SHP77 (cell line): ENCODE measurements at regions not wholly inside any gene's neighbourhood (a gene's known extent, or its start where the extent isn't known, plus 50 kb on each side); places are given as distances from the start of the nearest gene placed in this dataset.

Source experiments
- DNase-seq, 2 experiments: peaks; one replicate each; lab custom pipeline; 2025; lab: John Stamatoyannopoulos, UW

DNA sequence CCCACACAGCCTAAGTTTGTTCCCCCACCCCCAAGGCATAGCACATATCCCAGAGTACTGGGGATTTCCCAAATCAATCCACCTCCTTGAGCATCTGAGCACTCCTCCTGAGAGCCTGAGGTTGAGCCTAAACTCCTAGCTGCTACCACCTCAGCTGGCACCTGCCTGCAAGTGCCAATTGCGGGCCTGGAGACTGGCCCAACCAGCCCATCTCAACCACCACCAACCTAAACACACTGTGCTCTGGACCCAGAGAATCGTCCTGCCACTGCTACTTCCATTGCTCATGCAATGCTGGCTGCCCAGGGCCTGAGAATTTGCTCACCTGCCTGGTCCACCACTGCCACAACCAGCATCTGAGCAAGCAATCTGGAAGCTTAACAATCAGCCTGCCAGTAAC lies 177.1 kb downstream of the FGF13 start:
- DNase-seq = no peak

GRCh38 chrX:138519296-138519695 lies 192.2 kb downstream of the FGF13 start:
- peak in 1 of 2 experiments; percentile 2 for DNase-seq

- DNase-seq = no peak
Measured at GRCh38 chrX:138504273-138504672, 207.2 kb downstream of the FGF13 start.

GRCh38 chrX:138492371-138492770 lies 219.1 kb downstream of the FGF13 start:
- no peak for DNase-seq

DNA sequence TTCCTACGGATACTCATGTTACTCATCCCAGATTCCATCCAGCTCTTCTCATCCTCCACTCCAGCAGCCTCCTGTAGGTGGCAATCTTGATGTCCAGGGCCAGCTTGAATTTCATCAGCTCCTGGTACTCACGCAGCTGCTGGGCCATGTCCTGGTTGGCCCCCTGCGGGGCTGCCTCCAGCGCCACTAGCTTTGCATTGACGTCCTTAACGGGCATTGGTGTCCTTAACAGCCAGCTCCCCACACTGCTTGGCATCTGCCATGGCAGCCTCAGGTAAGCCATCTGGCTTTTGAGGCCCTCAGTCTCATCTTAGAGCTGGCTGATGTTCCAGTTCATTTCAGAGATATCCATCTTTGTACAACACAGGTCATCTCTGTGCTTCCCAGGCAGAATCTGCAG lies 223.7 kb downstream of the FGF13 start:
- DNase-seq = no peak

DNA sequence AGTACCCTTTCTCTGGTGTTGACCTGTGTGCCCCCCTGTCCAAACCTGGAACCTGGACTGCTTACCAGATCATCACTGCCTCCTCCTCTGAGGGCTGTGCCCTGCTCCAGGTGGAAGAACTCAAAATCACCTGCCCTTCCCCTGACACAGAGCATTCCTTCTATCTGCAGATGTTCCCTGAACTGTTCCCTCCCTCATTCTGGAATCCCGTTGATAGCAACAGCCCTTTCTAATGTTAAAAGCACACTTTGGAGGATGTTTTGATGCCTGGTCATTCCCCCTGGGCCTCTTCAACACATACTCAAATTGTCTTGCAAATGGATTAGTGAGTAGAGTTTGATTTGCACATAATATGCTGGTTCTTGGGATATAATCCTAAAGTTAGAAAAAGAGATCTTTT lies 225.8 kb downstream of the FGF13 start:
- DNase-seq = no peak

GRCh38 chrX:138485224-138485623 lies 226.3 kb downstream of the FGF13 start:
- no peak for DNase-seq

DNA sequence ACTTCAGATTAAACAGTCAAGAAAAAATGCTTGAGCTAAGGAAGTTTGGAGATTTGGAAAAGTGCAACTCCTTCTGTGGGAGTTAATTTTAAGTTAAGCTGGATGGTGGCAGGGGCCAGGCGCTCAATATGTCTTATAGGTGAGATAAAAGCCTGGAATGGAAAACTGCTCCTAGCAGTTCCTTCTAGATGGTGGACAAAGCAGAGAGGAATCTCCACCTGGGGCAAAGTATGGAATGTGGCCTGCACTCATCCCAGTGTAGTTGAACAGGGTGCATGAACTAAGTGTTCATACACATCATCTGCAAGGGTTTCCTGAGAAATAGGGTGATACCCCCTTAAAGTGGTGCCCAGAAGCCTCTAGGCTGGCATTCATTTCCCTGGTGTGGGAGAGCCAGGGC lies 227.1 kb downstream of the FGF13 start:
- no peak for DNase-seq

DNA sequence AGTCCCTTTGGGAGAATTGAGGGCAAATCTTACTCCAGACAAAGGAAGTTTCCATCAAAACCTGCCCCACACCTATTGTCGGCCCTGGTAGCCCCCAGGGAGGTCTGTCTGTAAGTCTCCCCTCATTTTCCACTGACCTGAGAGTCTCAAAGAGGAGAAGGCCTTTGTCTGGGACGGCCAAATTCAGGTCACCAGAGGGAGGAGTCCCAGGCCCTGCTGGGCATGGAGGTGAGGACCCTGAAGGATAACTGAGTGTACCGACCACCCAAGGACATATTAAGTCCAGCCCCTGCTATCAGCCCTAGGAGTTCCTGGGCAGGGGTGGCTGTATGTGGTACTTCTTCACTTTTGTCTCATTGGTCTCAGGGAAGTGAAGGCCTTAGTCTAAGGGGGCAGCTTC lies 229.9 kb downstream of the FGF13 start:
- DNase-seq = no peak

DNA sequence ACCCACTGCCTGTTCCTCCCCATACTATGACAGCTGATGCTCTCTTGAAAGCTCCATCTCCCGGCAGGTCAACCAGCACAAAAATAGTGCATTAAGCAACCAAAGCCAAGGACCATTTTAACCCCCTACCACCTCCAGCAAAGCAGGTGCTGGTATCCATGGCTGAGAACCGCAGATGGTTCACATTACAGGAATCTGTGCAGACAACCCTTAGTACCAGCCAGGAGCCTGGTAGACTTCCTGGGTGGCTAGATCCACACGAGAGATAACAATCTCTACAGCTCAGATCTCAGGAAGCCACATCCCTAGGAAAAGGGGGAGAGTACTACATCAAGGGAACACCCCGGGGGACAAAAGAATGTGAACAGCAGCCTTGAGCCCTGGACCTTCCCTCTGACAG lies 248.0 kb downstream of the FGF13 start:
- DNase-seq = no peak
